Fibroblast of skin of abdomen (primary cell): ENCODE measurements at regions not wholly inside any gene's neighbourhood (a gene's known extent, or its start where the extent isn't known, plus 50 kb on each side); places are given as distances from the start of the nearest gene placed in this dataset.
A peak's percentile ranks its signal among the peaks of the same experiment; 100 is the strongest.

Experiments
- DNase-seq: peaks from one replicate; pipeline ENCODE4 v3.0.0-alpha.2; 2013

GRCh38 chr10:78867555-78867939 lies 201.2 kb upstream of the ZMIZ1 start:
- DNase-seq, result no peak

DNA sequence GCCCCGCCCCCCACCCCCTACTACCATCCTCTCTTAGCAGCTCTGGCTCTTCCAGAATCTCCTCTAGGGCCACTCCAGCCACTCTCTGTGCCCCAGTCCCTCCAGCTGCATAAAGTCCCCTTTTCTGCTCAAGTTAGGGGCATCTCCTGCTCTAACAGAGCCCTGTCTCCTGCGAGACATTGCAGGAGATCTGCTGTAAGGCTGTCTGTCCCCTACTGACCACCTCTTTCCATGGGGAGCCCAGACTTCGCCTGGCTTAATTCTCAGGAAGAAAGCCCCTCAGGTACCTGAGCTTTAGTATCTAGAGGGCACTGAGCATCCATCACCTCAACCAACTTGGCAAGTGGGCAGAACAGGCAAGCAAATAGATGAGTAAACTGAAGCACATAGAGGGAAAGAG lies 200.7 kb upstream of the ZMIZ1 start:
- DNase-seq, result no peak

GRCh38 chr10:78868456-78868855 lies 200.3 kb upstream of the ZMIZ1 start:
- DNase-seq, result no peak

- no peak for DNase-seq
Measured at GRCh38 chr10:78868861-78869260, 199.9 kb upstream of the ZMIZ1 start.

DNA sequence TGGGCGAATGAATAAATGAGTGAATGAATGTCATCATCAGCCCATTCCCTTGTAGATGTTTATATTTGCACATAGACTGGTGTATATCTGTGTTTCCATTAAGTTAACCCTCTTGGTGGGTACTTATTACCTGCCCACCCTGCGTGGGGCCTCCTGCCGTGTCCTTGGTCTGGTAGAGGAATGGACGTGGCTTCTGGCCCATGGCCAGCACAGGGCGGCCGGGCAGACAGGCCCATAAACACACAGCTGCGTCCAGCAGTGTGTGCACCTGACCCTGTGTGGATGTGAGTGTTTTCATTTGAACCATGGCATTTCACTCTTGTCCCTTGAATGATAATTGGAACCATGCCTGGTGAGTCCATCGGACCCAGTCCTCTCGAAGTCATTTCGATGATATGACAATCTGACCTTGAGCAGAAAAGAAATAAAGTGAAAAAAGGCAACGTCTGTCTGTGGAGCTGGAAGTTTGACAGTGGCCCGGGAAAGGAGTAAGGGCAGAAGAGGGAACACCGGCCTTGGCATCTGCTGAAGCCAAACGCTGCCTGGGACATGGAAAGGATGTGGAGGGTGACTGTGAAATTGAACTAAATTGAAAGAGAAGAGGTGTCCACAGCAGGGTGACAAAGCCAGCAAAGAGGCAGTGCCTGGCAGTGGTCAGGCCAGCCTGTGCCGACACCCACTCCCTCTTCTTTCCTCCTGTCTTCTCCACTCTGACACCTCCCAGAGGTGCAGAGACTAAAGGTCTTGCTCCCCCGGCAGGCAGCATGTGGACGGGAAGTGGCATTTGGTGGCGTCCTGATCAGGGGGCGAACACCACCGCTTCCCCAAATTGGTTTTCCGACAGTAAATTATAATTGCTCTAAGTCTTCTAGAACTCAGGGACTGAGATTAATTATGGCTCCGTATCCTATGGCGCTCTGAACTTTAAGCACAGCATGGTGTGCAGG lies 199.0 kb upstream of the ZMIZ1 start:
- no peak for DNase-seq

DNA sequence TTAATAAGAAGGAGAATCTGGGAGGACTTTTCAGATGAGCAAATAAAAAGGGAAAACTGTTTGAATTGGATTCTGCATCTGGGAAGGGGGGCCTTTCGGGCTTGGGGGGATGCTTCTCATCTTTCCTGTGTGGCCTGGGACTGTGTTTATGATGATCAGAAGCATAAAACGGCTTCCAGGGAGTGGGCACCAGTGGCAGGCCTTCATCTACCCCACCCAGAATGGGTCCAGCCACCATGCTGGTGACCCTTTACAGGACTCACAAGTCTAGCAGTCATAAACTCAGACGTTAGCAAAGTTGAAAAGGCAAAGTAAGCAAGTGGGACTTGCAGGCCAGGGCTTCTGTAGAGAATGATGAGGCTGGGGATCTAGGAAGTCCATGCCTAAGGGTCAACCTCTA lies 198.3 kb upstream of the ZMIZ1 start:
- DNase-seq, result no peak

GRCh38 chr10:78871796-78872195 lies 197.0 kb upstream of the ZMIZ1 start:
- DNase-seq, result no peak

DNA sequence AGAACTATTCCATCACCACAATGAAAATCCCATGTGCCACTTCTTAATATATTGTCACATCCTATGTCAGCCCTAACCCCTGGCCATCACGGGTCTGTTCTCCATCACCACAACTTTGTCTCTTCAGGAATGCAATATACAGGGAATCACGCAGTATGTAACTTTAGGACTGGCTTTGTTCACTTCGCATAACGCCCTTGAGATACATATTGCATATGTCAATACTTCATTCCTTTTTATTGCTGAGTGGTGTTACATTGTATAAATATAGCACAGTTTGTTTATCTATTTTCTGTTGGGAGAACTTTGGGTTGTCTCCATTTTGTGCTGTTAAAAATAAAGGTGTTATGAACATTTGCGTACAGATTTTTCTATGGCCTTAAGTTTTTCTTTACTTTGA lies 195.4 kb upstream of the ZMIZ1 start:
- DNase-seq, result no peak

- no peak for DNase-seq
Measured at GRCh38 chr10:78875331-78875877, 193.4 kb upstream of the ZMIZ1 start.

DNA sequence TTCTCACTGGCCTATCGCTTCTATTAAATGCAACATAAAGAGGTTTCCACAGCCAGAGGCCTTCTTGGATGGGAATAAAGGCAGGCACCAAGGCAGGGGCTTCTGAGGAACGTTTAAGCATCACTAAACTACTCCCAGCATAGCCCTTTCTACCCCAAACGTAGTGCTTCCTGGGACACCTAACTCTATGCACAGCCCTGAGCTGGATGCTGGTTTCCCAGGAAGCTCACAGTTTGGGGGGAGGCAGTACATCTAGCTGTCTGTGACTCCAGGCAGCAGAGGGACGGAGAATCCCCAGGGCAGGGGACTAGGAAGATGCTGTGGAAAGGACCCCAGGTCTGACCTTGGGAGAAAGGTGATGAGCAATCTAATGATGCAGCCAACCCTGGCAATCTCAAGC lies 192.8 kb upstream of the ZMIZ1 start:
- no peak for DNase-seq

GRCh38 chr10:78876449-78876848 lies 192.3 kb upstream of the ZMIZ1 start:
- DNase-seq, result no peak

DNA sequence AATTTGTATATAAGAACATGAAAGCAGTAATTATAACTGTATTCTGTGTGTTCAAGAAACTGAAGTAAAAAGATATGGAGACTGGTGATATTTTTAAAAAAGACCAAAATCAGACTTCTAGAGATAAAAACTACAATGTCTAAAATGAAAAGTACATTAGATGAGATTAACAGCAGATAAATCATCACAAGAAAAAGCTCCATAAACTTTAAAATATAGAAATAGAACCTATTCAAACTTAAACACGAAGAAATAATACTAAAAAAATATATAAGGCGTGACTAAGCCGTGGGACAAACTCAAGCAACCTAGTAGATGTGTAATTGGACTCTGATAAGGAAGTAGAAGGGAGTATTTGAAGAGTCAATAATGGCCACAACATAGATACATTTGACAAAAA lies 189.1 kb upstream of the ZMIZ1 start:
- DNase-seq, result no peak

DNA sequence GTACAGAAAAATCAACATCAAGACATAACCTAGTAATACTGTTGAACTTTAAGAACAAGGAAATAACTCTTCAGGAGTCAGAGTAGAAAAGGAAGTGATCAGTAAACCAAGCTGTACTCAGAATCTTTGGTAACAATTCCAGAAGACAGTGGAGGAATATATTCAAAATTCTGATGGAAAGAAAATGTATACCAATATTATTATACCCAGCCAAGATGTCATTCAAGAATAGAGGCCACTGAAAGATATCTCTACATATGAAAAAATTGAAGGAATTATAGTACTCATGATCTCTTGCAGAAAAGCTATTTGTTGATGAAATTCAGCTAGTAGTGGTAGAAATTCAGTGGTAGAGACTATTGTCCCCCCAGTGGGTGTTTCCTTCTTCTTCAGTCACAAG lies 182.6 kb upstream of the ZMIZ1 start:
- DNase-seq, result no peak

DNA sequence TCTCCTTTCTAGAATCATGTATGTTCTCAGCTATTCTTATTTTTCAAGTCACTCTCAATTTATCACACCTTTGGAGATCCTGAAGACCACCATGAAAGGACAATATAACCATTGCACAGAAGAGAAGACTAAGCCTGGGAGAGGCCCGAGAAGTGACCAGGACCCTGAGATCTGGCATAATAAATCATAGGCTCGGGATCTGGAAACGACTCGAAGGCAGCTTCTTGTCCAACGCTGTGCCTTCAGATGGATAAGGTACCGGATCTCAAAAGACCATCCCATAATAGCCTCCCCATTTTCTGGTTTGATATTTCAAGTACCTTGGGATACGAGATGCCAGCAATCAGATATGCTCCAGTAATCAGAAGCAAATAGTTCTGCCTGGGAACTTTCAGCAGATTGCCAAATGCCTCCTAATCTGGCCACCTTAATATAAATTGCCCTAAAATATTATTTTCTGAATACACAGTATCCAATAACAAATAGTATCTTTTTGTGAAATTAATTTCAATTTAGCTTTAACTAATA lies 179.2 kb upstream of the ZMIZ1 start:
- DNase-seq, result no peak

GRCh38 chr10:78890506-78890905 lies 178.3 kb upstream of the ZMIZ1 start:
- DNase-seq, result no peak

DNA sequence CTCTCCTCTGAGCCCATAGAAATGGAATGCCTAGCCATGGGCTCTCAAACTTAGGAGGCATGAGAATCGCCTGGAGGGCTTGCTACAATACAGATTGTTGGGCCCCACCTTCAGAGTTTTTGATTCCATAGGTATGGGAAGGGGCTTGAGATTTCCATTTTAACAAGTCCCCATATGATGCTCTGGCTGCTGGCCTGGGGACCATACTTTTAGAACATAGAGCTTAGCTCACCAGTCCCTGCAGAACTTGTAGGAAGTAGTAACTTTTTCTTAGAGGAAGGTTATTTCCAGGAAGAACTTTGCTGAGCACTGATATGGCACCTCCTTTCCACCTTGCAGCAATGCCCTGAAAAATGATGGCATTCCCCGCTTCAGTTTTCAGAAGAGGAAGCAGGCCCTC lies 177.0 kb upstream of the ZMIZ1 start:
- no peak for DNase-seq

- DNase-seq, result peak; percentile 18
Measured at GRCh38 chr10:78892338-78893176, 176.2 kb upstream of the ZMIZ1 start.

DNA sequence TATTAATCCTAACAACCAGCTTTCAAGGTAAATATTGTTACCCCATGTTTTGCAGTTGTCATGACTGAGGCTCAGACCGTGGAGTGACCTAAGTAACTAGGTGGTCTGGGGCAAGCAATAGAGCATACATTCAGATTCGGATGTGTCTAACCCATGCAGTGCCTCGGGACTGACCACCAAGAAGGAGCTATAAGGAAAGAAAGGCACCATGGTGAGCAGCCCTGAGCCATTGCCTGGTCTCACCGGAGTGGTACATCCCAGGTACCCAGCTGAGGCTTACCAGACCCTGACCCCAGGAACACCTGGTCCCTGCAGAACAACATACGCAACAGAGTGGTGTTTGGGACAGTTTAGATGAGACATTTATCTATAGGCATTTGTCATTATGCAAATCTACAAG lies 175.5 kb upstream of the ZMIZ1 start:
- no peak for DNase-seq

DNA sequence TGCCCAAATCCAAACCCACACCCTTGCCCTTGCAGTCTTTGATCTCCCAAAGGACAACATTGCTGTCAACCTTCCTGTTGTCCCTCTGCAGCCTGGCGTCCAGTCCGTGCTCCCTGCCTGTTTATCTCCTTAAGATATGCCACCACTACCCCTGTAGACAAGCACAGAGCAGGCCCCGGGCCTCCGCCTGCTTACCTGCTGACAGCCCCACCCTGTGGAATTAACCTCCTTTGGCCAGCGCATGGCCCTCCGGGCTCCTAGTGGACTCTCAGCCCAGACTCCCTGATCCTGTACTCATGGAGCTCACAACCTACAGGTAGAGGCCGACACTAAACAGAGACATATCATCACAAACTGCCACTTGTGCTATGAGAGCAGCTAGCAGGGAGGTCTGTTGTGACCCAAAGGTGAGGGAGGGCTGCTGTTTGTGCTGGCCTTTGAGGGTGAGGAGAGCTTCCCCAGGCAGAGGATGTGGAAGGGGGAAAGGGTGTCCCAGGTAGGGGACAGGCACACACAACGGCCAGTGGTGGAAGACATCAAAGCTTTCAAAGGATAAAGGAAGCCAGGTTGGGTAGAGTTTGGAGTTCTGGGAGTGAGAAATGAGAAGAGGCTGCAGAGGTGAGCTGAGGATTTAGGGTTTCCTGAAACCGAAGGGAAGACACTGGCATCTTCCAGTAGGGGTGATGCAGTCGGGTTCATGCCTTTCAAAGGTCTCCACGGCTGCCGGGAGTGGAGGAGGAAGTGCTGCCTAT lies 174.5 kb upstream of the ZMIZ1 start:
- DNase-seq, result no peak

- no peak for DNase-seq
Measured at GRCh38 chr10:78894841-78895195, 173.9 kb upstream of the ZMIZ1 start.

- DNase-seq, result no peak
Measured at GRCh38 chr10:78895469-78895868, 173.3 kb upstream of the ZMIZ1 start.

DNA sequence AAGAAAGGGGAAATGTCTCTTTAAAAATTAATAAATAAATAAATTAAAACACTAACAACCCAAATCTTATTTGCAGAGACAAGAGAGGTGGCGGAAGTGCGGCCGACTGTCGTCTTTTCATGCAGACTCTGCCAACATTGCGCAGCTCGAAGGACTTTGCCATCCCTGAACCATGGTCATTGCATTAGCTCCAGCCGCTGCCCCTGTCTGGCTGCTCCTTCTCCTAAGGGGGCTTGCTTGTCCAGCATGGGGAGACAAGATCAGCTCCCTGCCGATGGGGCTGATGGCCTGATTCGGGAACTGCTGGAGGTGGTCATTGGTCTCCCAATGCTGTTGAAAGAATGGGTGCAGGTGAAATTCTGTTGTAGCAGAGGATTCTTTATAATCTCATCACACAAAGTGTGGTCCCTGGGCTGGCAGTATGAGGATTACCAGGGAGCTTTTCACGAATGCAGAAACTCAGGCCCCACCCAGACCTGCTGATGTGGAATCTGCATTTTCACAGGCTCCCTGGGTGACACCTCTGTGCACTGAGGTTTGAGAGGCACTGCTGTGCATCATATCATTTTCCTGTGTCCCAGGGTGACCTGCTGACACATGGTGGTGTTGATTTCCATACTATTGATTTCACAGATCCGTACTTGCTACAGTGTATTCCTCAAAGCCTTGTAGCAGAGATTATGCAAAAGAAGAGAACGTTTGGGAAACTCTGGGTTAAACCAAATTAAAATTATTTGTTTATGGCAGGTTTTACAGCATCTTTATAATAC lies 172.4 kb upstream of the ZMIZ1 start:
- DNase-seq, result no peak
